GM19452 (cell line): ENCODE measurements at regions not wholly inside any gene's neighbourhood (a gene's known extent, or its start where the extent isn't known, plus 50 kb on each side); places are given as distances from the start of the nearest gene placed in this dataset.

ENCODE experiments used
- ATAC-seq: cut with Tn5 transposase; IDR thresholded peaks from one replicate; pipeline ENCODE4 v1.9.1; 2021; ENCODE audit not compliant: unreplicated experiment

DNA sequence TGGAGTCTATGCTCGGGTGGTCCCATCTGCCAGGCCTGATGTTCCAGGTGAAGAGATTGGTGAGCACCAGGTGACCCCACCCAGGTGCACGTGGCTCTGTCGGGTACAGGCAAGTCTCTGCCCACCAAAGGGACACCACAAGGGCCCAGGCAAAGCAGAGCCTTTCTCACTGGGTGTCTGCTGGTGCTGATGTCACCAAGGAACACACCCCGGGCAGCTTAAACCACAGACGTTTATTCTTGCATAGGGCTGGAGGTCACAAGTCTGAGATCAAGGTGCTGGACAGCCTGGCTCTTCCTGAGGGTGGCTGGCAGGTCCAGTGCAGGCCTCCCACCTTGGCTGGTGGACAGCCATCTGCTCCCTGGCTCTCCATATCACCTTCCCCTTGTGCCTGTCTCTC lies 100.7 kb upstream of the CD93 start:
- ATAC-seq: no peak

DNA sequence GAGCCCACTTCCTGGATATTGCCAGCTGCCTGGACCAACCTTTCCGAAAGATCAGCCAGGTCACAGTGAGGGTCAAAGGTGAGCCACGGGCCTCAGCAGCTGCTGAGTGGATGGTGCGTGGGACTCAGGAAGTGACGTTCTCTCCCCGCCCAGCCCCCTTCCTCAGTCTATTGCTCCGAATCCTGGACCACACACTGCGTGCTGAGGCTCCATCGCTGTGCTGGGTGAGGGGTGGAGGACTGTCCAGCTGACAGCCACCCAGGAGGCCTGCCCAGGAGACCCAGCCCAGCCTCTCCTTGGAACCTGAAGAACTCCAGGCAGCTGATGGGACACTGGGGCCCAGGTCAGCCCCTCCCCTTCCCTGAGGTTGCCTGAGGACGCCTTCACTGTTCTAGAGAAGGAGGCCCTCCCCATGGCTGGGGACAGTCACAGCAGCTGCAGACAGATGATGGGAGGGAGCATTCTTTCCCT lies 94.4 kb upstream of the CD93 start:
- ATAC-seq: no peak

DNA sequence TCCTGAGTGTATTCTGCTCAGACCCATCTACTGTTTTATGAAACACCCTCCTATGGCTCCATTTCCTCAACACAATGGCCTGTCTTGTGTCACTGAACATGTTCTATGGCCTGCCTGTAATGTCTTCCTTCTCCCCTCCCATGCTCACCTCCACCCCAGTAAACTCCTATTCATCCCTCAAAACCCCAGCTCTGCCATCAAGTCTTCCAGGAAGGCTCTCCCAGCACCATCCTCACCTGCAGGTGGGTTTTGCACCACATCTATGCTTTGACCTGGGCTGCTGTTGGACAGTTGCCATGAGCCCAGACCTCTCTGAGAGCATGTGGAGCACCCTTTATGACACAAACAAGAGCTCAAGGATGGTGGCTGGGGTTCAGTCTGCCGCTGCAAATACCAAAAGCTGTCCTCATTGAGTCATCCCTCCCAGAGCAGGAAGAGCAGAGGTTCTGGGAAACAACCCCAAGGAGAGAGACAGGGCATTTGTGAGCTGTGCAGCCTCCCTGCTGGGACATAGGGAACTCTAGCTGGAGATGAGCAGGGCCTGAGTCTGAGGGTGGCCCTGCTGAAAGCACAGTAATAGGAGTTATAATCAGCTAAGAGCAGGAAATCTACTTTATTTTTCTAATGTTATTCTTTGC lies 93.8 kb upstream of the CD93 start:
- no peak for ATAC-seq

DNA sequence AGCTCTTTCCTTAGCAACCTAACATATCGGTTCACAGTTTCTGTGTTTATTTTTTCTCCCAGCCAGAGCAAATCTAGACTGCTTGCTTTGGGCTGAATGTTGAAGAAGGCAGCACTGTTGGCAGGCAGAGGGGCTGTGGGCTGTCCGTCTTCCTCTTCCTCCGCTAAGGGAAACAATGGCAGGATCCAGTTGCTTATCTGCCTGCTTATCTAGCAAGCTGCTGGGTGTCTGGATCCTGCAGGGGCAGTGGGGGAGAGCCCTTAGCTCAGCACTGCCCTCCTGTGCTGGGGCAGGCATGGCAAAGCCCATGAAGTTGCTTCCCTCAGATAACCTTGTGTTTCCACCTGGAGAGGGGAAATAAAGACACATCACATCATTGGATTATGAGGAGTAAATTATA lies 92.7 kb upstream of the CD93 start:
- ATAC-seq: no peak

DNA sequence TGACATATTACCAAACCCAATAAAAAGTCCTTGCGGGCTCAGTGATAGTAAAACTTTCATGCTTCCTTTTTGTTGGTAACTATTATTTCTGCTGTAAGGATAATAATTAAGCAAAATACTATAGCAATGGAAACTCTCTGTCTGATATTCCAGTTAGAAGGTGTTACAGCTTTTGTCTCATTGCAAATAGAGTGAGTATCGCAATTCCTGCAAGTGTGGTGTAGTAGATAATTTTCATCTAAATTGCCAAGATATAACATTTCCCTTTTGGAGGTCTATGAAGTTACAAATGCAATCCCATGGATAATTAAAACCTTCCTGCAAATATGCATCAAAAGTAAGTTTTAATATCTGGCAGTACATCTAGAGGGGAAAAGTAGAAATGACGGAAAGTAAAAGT lies 88.7 kb upstream of the CD93 start:
- ATAC-seq: no peak

DNA sequence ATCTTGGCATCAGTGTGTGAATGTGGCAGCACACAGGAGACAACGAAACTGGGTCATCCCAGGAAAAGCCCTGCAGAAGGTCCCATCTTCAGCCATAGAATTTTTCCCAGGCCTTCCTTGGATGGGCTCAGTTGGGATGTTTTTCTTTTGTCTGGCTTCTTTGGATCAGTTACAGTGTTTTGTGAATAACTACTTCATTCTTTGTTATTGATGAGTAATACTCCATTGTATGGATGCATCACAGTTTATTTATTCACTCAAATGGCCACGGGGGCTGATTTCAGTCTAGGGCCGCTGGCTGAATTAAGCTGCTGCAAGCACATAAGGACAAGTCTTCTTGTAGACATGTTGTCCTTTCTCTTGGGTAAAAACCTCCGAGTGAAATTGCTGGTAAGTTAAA lies 81.3 kb upstream of the CD93 start:
- ATAC-seq: no peak

DNA sequence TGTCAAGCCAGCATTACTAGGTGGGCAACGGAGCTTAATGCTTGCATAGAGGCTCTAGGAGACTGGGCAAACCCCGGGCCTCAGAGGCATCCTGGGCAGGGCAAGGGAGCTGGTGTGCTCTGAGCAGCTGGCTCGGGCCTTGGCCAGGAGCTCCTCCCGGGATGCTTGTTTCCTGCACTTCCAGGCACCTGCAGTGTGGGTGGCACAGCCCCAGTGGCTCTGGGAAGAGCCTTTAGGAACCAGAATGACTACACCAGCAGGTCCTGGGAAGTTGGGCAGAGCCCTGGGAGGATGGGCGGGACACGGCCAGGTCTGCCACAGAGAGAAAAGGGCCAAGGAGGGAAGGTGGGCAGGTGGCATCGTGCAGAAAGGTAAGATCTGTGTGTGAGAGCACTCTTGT lies 80.4 kb upstream of the CD93 start:
- ATAC-seq: no peak

DNA sequence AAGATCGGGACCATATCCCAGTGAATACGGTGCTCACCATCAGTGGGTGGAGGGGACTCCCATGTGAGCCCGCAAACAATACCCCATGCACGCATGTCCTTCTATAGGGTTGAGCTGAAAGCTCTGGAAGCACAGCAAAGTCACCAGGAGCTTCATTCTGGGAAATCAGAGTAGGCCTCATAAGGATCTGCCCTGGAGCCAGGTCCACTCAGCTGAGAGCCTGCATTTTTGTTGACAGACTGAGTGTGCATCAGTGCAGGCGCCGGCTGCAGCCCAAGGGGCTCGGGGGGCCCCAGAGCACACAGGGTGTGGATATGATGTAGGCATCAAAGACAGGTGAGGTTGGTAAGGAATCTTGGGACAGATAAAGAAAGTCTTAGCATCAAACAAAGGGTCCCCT lies 79.8 kb upstream of the CD93 start:
- no peak for ATAC-seq

DNA sequence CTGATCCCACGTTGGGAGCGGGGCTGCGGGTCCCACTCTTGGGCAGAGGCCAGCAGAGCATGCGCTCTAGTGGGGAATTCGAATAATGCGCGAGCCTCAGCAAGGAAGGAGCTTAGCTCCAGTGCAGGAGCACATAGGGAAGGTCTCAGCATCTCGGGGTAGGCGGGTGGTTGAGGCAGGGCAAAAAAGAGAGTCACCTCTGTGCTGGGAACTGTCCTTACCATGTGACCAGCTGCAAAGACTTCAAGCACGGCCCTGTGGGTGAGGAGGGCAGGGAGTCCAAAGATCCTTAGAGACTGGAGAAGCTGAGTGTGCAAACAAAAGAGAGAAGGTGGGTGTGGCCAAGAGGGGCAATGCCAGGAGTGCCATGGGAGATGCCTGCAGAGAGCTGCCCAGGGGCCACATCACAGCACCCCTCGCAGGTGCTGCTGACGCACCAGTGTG lies 79.2 kb upstream of the CD93 start:
- no peak for ATAC-seq

DNA sequence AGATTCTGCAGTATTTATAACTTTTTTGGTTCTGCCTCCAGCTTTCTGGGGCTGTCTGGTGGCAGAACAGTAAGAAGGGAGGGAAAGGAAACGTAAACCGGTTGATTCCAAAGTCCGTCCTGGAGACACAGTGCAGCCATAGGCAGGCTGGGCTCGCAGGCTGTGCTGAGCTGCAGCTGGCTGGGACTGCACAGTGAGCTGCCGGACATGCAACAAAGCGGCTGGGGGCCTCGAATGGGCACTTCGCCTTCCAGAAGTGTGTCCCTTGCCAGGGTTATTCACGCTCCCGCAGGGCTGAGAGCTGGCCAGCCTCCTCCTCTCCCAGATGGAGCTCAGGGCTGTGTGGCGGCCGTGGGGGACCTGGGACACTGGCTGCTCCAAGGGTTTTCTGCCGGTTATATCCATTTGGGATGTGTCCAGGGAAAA lies 78.1 kb upstream of the CD93 start:
- no peak for ATAC-seq

DNA sequence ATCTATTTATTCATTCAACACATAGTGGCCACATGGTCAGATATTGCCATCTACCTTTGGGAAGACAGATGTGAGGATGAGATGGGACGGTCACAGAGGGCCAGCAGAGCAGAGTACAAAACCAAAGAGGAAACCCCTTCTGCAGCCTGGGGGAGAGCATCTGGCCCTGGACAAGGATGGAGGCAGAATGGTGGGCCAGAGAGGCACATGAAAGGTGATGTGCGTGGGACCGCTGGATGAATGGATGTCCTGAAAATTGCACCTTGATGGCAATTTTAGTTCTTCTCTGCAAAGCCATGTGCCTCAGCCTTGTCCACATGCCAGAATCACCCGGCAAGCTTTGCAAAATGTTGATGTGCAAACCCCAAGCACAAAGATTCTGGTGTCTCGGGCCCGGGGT lies 77.4 kb upstream of the CD93 start:
- no peak for ATAC-seq

DNA sequence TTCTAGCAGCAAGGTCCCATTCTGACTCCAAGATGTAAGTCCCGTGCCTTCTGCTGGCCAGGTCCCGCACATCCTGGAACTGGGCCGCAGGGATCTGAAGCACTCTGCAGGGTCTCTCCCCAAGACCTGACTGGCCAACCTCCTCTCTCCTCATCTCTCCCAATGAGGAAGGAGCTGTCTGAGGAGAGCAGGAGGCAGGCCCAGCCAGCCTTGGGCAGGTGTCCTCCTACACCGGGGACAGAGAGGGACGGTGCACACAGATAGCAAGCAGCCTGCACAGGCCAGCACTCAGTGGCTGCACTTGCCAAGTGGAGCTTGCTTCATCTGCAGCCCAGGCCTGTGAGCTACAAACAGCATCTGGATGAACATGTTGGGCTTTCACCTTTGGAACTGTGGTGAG lies 76.8 kb upstream of the CD93 start:
- no peak for ATAC-seq

DNA sequence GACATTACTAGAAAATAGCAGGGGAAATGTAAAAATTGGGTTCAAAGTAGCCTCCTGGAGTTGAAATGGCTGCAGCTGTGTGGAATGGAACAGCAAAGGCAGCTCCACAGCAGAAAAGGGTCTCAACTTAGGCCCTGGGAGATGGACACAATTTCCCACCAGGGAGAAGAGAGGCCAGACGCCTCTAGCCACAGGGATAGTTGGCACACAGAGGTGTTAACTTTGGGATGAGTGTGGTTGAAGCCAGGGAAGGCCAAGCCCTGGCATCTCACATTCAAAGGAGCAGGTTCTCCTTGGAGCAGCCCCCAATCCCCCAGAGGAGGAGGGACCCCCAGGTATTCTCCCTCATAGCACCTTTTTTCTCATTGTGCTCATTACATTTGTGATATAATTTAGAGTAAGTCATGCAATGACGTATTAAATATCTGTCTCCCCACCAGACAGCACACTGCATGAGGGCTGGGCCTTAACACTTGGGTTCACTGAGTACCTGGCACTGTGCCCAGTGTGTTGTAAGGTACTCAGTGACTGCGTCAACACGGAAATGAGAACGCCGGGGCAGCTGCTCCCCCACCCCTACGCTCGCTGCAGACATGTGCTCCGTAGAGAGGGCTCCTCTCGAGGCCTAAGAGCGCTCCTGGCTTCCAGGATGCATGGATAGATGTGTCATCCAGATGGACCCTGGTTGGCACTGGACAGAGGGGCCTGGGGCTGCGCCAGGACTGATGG lies 76.0 kb upstream of the CD93 start:
- ATAC-seq: no peak

DNA sequence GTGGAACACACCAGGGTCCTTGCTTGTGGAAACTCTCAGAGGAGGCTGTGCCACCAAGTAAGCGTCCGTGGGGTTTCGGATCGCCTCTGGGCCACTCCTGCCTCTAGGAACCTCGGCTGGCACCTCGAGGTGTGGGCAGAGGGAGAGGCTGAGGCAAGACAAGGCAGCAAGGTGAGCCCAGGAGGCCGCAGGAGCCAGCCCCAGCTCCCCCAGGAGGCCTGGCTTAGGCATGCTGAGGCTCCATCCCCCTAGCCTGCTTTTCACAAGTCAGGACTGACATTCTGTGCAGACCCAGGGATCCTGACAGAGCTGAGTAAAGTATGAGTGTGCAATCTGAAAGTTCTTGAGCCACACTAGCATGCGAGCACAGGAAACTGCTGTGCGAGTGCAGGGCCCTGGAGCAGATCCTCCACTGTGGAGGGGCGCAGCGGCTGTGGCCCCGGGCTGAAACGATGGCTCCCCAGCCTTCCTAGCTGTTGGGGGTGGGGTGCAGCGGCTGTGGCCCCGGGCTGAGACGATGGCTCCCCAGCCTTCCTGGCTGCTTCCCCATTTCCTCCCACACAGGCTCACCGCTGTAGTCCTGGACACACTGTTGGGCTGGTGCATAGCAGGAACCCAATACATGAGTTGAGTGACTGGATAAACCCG lies 75.2 kb upstream of the CD93 start:
- no peak for ATAC-seq

DNA sequence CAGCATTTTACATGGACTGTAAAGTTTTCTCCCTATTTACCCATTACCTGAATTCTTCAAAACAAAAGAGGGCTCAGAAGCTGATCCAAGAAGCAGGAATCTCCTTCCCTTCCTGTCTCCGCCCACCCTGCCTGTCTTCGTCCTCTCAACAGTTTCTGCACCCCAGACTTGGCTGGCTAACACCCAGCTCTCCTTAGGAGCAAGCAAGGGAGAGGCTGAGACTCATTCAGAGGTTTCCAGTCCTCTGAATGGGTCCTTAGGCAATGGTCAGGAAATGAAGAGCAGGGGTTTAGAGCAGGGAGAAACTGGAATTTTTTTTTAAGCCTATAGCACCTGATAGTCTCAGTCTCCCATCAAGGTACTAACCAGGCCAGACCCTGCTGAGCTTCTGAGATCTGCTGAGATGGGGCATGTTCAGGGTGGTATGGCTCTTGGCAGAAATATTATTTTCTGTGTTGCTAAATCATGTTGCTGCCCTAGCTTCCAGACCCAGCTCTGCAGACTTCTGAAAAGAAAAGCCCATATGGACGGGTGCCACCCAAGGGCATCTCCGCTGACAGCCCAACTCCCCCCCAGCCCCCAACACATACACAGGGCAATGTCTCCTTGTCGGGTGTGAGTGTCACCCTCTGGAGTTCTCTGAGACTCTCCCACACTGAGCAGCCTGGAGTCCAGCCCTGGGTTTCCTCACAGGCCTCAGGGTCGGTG lies 74.6 kb upstream of the CD93 start:
- no peak for ATAC-seq

DNA sequence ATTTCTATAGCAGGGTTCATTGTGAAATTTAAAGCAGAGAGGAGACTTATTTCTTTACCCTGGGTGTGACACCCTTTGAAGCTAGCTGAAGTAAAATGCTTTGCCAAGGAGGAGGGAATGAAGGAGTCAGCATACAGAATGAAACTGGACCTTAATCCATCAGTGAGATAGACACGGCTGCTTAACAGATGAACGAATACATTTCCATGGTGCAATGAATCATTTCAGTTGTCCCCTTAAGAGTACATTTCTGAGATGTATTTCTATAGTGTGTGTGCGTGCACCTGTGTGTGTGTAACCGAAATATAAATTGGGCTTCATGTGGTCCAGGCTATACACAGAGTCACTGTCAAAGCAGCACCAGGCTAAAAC lies 73.8 kb upstream of the CD93 start:
- no peak for ATAC-seq

DNA sequence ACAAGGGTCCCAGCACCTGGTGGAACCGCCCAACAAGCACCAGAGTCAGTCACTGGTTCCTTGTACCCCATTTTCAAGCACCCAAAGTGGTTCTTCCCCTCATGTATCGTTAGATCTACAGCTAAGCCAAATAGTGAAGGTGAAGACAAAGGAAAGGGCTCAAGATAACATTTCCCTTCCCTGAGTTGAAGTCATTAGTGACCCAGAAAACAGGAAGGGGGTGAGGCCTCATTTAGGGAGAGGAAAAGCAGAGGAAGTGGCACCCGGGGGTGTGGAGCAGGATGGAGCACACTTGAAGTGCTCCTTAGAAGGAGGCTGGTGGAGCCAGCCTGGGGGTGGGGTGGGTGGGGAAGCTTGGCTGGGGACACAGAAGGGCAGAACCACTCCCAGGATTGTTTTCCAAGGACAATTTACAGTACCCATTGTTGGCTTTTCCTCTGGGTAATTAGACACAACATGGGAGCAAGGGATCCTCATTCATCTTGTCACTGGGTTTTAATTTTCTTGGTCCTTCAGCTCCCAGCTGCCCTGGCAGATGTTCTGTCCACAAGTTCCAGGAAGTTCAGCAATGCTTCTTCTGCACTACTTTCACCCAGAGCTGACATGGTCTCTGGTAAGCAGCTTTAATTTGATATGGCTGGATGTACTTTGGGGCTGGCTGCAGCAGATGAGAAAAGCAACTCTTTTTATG lies 73.3 kb upstream of the CD93 start:
- ATAC-seq: no peak

DNA sequence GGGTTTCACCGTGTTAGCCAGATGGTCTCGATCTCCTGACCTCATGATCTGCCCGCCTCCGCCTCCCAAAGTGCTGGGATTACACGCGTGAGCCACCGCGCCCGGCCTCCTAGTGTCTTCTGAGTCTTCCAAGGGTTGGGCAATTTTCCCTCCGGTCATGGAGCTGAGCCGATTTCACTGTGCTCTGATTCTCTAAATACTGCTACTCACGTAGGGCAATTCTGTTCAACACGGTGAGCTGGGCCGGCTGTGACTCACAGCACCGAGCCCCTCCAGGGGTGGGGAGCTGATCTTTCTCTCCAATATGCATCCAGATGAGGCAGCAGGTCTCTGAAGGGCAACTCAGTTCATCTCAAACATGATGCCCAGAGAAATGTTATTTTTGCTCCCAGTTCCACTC lies 71.6 kb upstream of the CD93 start:
- ATAC-seq: no peak

DNA sequence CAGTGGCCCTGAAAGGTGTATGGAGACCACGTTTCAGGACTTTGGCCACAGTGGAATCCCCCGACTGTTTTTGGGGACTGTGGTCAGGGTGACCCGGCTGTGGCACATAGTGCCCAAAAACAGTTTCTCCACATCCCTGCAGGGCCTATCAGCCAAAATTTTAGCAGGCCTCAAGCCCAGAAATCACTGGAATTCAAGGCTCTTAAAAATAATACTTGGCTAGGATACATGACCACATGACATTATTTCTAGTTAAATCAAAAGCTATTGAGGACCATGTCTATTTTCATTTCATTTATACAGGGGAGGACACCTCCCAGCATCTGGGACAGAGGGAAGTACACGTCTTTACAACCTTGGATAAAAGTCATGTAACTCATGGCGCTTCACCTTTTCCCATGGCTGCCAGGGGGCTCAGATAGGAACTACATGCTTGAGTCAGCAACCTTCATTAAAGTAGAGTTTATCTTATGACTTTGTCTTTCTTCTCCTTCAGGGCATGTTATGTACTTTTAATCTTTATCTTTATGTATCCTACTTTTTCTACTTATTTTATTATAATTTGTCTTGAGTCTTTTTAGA lies 70.8 kb upstream of the CD93 start:
- no peak for ATAC-seq

DNA sequence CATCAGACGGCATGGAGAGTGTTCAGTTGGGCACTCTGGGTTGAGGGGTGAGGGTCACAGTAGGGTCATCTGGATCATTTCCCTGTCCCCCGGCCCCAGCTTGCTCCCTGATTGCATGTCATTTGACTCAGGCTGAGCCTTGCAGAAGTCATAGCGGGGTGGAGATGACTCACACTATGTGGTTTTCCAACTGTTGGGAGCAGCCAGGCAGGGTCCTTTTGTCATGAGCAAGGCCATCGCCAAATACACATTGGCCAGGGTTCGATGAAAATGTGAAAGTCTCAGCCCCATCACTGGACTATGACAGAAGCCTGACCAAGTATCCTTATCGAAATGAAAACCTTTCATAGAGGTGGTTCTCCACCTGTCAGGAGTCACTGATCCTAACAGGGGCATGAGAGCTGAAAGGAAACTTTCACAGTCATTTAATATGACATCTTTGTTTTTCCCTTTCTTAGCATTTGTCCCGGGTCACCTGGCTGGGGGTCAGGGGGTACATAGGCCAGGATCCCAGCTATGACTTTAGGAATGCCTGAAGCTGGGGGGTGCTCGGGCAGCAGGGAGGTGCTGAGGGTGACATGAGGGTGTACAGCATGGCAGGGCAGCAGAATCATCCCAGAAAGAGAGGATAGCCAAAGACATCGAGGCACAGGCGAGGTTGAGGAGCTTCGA lies 70.2 kb upstream of the CD93 start:
- no peak for ATAC-seq
